Panc1 (cell line): ENCODE measurements at regions not wholly inside any gene's neighbourhood (a gene's known extent, or its start where the extent isn't known, plus 50 kb on each side); places are given as distances from the start of the nearest gene placed in this dataset.

Experiments used
- ATAC-seq: fragments of 200-7000 bp; cut with Tn5 transposase; 2 replicates; pipeline ENCODE4 v1.9.1; 2020; ENCODE audit warnings: mild to moderate bottlenecking, moderate library complexity
- BruUV-seq: library from RNA; stranded (reverse); fragments of 400-500 nt; replicated peaks from 2 replicates; lab custom pipeline; 2021; lab: Mats Ljungman, UMichigan
- CTCF ChIA-PET: fragments of 300-600 bp; sonication (Branson Sonifier 250); formaldehyde crosslinking; loops from one replicate; lab custom pipeline; 2022; ENCODE audit warnings: antibody characterized with exemption; lab: Charles Lee
- POLR2A ChIA-PET: fragments of 300-600 bp; sonication (Branson Sonifier 250); formaldehyde crosslinking; loops from one replicate; lab custom pipeline; 2022; ENCODE audit warnings: antibody characterized with exemption; lab: Charles Lee
- DNase-seq: peaks from one replicate; pipeline ENCODE4 v3.0.0-alpha.2; 2010; ENCODE audit warnings: low read depth, low spot score
- H3K27ac ChIP-seq: 2 replicates; pipeline ENCODE4 v1.5.1; 2011; ENCODE audit warnings: mild to moderate bottlenecking, low read length, inconsistent platforms
- H3K27me3 ChIP-seq: fragments of 200-500 bp; sonication (Bioruptor generic); 2 replicates; pipeline ENCODE4 v1.6.0; 2014; ENCODE audit warnings: low read length, inconsistent platforms; ENCODE audit not compliant: control insufficient read depth, insufficient read depth
- H3K36me3 ChIP-seq: fragments of 200-500 bp; sonication (Bioruptor generic); 2 replicates; pipeline ENCODE4 v1.5.1; 2014; ENCODE audit warnings: inconsistent platforms, mild to moderate bottlenecking, low read length, moderate library complexity; ENCODE audit not compliant: control insufficient read depth, insufficient read depth
- H3K4me1 ChIP-seq: 2 replicates; pipeline ENCODE4 v1.5.1; 2011; ENCODE audit warnings: inconsistent platforms, mild to moderate bottlenecking, low read length, moderate library complexity; ENCODE audit not compliant: control insufficient read depth, insufficient read depth
- H3K4me3 ChIP-seq, 2 experiments: 2 replicates each; pipeline ENCODE4 v1.5.1; 2011 to 2012; ENCODE audit warnings: low read depth in 2 of 2, low read length in 2 of 2, mild to moderate bottlenecking in 2 of 2, inconsistent platforms in 1 of 2, moderate library complexity in 1 of 2
- H3K9me3 ChIP-seq: fragments of 200-500 bp; sonication (Bioruptor generic); 2 replicates; pipeline ENCODE4 v1.5.1; 2014; ENCODE audit warnings: low read depth, mild to moderate bottlenecking, inconsistent platforms, low read length, moderate library complexity; ENCODE audit not compliant: control insufficient read depth, insufficient read depth
- POLR2AphosphoS5 ChIP-seq: IDR thresholded peaks from 2 replicates; pipeline ENCODE4 v1.6.1; 2012; ENCODE audit warnings: mild to moderate bottlenecking, low read depth, low read length, moderate library complexity
- SIN3A ChIP-seq: IDR thresholded peaks from 2 replicates; pipeline ENCODE4 v1.6.1; 2012; ENCODE audit warnings: low read depth, mild to moderate bottlenecking, low read length, moderate library complexity, borderline replicate concordance; ENCODE audit not compliant: insufficient read depth
- TCF7L2 ChIP-seq: IDR thresholded peaks from 2 replicates; pipeline ENCODE4 v1.6.1; 2011; ENCODE audit warnings: mild to moderate bottlenecking, low read depth, low read length, inconsistent platforms
- in situ Hi-C: cut with HindIII; loops from 2 replicates; pipeline ENCODE4 v1.10.0; 2016; ENCODE audit warnings: low sequenced_read_pairs, low pct_unique_long_range_greater_than_20kb
- intact Hi-C: fragments of 100-400 bp; cut with micrococcal nuclease; formaldehyde crosslinking; loops from one replicate; pipeline ENCODE4 v1.10.0; 2022; ENCODE audit not compliant: unreplicated experiment
- TF ChIP-seq, protein P1 (sequence below), 2 experiments: IDR thresholded peaks; 2 replicates each; pipeline ENCODE4 v1.6.1; 2011 to 2012; ENCODE audit warnings: low read depth in 2 of 2, control low read depth in 1 of 2, low read length in 1 of 2, mild to moderate bottlenecking in 1 of 2, moderate library complexity in 1 of 2; ENCODE audit not compliant: insufficient read depth in 1 of 2
- TF ChIP-seq, protein P2 (sequence below): fragments of 450-650 bp; IDR thresholded peaks from 2 replicates; pipeline ENCODE4 v1.5.1; 2017; ENCODE audit warnings: mild to moderate bottlenecking

DNA sequence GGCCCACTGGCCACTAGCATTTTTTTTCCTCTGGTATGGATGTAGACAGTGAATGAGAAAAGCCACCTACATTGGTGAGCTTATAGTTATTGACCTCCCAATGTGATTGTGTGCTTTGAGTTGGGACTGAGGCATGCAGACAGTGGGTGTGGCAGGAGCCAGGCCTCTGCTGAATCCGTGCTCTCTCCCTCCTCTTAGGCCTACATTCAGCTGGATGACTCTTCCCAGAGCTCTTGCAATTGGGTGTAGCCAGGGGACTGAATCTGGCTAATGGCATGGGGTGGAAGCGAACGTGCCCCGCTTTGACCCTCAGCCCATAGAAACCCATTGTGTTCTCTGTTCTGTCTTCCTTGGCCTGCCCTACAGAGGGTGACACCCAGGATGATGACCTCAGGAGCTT is 698.3 kb upstream of the HS6ST1 start:
- in situ Hi-C loops (no loop called here), intact Hi-C loops (no loop called here)
- DNase-seq (no peak), ATAC-seq (no peak)
- no peaks in the 10 kb centered on the region; the same call in 1 of the 2 replicates for H3K27me3 ChIP-seq
- no peak overlapping the region for H3K4me3 ChIP-seq
- H3K9me3 ChIP-seq, result no peaks in the 10 kb centered on the region
- no TSS peak for BruUV-seq
- no peaks in the 10 kb centered on the region for H3K4me1 ChIP-seq
- ChIA-PET POLR2A (no interaction called here), CTCF (no interaction called here)
- H3K36me3 ChIP-seq, result no peaks in the 10 kb centered on the region
- TF ChIP-seq, protein P1, sequence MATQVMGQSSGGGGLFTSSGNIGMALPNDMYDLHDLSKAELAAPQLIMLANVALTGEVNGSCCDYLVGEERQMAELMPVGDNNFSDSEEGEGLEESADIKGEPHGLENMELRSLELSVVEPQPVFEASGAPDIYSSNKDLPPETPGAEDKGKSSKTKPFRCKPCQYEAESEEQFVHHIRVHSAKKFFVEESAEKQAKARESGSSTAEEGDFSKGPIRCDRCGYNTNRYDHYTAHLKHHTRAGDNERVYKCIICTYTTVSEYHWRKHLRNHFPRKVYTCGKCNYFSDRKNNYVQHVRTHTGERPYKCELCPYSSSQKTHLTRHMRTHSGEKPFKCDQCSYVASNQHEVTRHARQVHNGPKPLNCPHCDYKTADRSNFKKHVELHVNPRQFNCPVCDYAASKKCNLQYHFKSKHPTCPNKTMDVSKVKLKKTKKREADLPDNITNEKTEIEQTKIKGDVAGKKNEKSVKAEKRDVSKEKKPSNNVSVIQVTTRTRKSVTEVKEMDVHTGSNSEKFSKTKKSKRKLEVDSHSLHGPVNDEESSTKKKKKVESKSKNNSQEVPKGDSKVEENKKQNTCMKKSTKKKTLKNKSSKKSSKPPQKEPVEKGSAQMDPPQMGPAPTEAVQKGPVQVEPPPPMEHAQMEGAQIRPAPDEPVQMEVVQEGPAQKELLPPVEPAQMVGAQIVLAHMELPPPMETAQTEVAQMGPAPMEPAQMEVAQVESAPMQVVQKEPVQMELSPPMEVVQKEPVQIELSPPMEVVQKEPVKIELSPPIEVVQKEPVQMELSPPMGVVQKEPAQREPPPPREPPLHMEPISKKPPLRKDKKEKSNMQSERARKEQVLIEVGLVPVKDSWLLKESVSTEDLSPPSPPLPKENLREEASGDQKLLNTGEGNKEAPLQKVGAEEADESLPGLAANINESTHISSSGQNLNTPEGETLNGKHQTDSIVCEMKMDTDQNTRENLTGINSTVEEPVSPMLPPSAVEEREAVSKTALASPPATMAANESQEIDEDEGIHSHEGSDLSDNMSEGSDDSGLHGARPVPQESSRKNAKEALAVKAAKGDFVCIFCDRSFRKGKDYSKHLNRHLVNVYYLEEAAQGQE (IDR thresholded peaks at IDR 0.05; ENCODE audit: insufficient read depth in 1 of 2, low read depth in 2 of 2, low read length in 1 of 2), result no peak
- TF ChIP-seq, protein P2, sequence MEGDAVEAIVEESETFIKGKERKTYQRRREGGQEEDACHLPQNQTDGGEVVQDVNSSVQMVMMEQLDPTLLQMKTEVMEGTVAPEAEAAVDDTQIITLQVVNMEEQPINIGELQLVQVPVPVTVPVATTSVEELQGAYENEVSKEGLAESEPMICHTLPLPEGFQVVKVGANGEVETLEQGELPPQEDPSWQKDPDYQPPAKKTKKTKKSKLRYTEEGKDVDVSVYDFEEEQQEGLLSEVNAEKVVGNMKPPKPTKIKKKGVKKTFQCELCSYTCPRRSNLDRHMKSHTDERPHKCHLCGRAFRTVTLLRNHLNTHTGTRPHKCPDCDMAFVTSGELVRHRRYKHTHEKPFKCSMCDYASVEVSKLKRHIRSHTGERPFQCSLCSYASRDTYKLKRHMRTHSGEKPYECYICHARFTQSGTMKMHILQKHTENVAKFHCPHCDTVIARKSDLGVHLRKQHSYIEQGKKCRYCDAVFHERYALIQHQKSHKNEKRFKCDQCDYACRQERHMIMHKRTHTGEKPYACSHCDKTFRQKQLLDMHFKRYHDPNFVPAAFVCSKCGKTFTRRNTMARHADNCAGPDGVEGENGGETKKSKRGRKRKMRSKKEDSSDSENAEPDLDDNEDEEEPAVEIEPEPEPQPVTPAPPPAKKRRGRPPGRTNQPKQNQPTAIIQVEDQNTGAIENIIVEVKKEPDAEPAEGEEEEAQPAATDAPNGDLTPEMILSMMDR, result no peak
- no peak for TF ChIP-seq TCF7L2
- TF ChIP-seq SIN3A, result no peak
- TF ChIP-seq POLR2AphosphoS5, result no peak
- no peak overlapping the region for H3K27ac ChIP-seq

DNA sequence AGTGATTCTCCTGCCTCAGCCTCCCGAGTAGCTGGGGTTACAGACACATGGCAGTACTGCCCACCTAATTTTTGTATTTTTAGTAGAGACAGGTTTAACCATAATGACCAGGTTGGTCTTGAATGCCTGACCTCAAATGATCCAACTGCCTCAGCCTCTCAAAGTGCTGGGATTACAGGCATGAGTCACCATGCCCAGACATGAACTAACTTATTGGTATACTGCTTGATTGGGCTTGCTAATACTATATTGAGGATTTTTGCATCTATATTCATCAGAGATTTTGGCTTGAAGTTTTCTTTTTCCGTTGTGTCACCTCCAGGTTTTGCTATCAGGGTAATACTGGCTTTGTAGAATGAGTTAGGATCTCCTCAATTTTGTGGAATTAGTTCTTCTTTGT is 706.1 kb upstream of the HS6ST1 start:
- in situ Hi-C loops (no loop called here), intact Hi-C loops (no loop called here)

More for the DNA sequence above, 706.1 kb upstream of the HS6ST1 start:
- no peak for ATAC-seq
- POLR2A ChIA-PET, result no interaction called here
- no peak overlapping the region for H3K4me3 ChIP-seq
- no peaks in the 10 kb centered on the region for H3K4me1 ChIP-seq
- no peak overlapping the region for H3K27ac ChIP-seq
- no peak for DNase-seq
- H3K9me3 ChIP-seq, result no peaks in the 10 kb centered on the region
- BruUV-seq, result no TSS peak
- CTCF ChIA-PET, result no interaction called here
- H3K27me3 ChIP-seq, result no peaks in the 10 kb centered on the region
- no peaks in the 10 kb centered on the region for H3K36me3 ChIP-seq
- TF ChIP-seq SIN3A (no peak), POLR2AphosphoS5 (no peak), TCF7L2 (no peak)
- TF ChIP-seq, protein P1 (IDR thresholded peaks at IDR 0.05; ENCODE audit: insufficient read depth in 1 of 2, low read depth in 2 of 2, low read length in 1 of 2), result no peak
- TF ChIP-seq, protein P2, result no peak
